HepG2 (cell line): ENCODE measurements at regions not wholly inside any gene's neighbourhood (a gene's known extent, or its start where the extent isn't known, plus 50 kb on each side); places are given as distances from the start of the nearest gene placed in this dataset.

Experiments
- CTCF ChIP-seq: sonication (generic); formaldehyde crosslinking; IDR thresholded peaks from 2 replicates; pipeline ENCODE4 v1.5.0; 2020; ENCODE audit warnings: mild to moderate bottlenecking, missing genetic modification reagents, moderate library complexity
- EP300 ChIP-seq, 3 experiments: sonication (generic) in 1 of 3; formaldehyde crosslinking in 1 of 3; IDR thresholded peaks; 2 replicates each; pipeline versions ENCODE4 v1.5.1 to v1.6.1; 2011 to 2020; ENCODE audit warnings: low read depth in 2 of 3, low read length in 2 of 3, borderline replicate concordance in 1 of 3, improper control_type of control experiment in 1 of 3, mild to moderate bottlenecking in 1 of 3, missing genetic modification reagents in 1 of 3, moderate library complexity in 1 of 3
- EZH2 ChIP-seq: conservative IDR thresholded peaks from 2 replicates; pipeline ENCODE4 v1.6.1; 2012; ENCODE audit warnings: mild to moderate bottlenecking, low read depth, low read length, moderate library complexity
- HMGXB4 ChIP-seq, 2 experiments: sonication (generic) in 1 of 2; formaldehyde crosslinking in 1 of 2; IDR thresholded peaks; 2 replicates each; pipeline versions ENCODE4 v1.4.0 to v1.6.1; 2018 to 2020; ENCODE audit warnings: missing genetic modification reagents in 2 of 2, borderline replicate concordance in 1 of 2, low read depth in 1 of 2, mild to moderate bottlenecking in 1 of 2, missing biosample characterization in 1 of 2
- MAX ChIP-seq: IDR thresholded peaks from 2 replicates; pipeline ENCODE4 v1.6.1; 2012; ENCODE audit warnings: inconsistent platforms
- PRDM15 ChIP-seq: sonication (generic); formaldehyde crosslinking; IDR thresholded peaks from 2 replicates; pipeline ENCODE4 v1.4.0; 2020; ENCODE audit warnings: missing genetic modification reagents
- TBL1XR1 ChIP-seq: fragments of 150-350 bp; IDR thresholded peaks from 2 replicates; pipeline ENCODE4 v1.6.1; 2014; ENCODE audit warnings: borderline replicate concordance, low read length; ENCODE audit not compliant: partially characterized antibody

- TF ChIP-seq MAX, result no peak
- TF ChIP-seq TBL1XR1, result no peak
- TF ChIP-seq HMGXB4 (CRISPR knock-in tag; IDR thresholded peaks at IDR 0.05; ENCODE audit: borderline replicate concordance in 1 of 2, low read depth in 1 of 2), result no peak
- no peak for TF ChIP-seq EZH2
- no peak for TF ChIP-seq CTCF (CRISPR knock-in tag)
- no peak for TF ChIP-seq PRDM15
- no peak for TF ChIP-seq EP300 (IDR thresholded peaks at IDR 0.05; ENCODE audit: low read depth in 2 of 2, low read length in 2 of 2)
- TF ChIP-seq EP300 (CRISPR knock-in tag; IDR thresholded peaks at IDR 0.05; ENCODE audit: borderline replicate concordance), result no peak
Measured at GRCh38 chr2:62631160-62632085, 74.1 kb upstream of the EHBP1 start.
